Endothelial cell of umbilical vein (primary cell): ENCODE measurements at regions not wholly inside any gene's neighbourhood (a gene's known extent, or its start where the extent isn't known, plus 50 kb on each side); places are given as distances from the start of the nearest gene placed in this dataset.

Source experiments
- BruUV-seq: library from RNA; stranded (reverse); fragments of 400-500 nt; replicated peaks from 2 replicates; lab custom pipeline; 2021; lab: Mats Ljungman, UMichigan
- CTCF ChIA-PET: fragments of 300-600, 350-600 bp; sonication (Branson Sonifier 250); formaldehyde crosslinking; loops from one replicate; lab custom pipeline; 2021; ENCODE audit warnings: antibody characterized with exemption, inconsistent platforms; lab: Charles Lee
- POLR2A ChIA-PET: fragments of 300-600, 350-600 bp; sonication (Branson Sonifier 250); formaldehyde crosslinking; loops from one replicate; lab custom pipeline; 2021; ENCODE audit warnings: antibody characterized with exemption, inconsistent platforms; lab: Charles Lee
- DNase-seq: peaks from one replicate; pipeline ENCODE4 v3.0.0-alpha.2; 2011; ENCODE audit warnings: low read depth, low spot score
- FAIRE-seq: peaks from 2 replicates; lab custom pipeline; 2011; peaks lifted over from hg19 to GRCh38; lab: Jason Lieb, UNC
- H2AFZ ChIP-seq: 2 replicates; pipeline ENCODE4 v1.6.0; 2012; ENCODE audit warnings: low read depth, low read length, control low read depth, inconsistent platforms
- H3K27ac ChIP-seq: 2 replicates; pipeline ENCODE4 v1.5.1; 2011; ENCODE audit warnings: low read depth, mild to moderate bottlenecking, control low read depth, low read length, moderate library complexity; ENCODE audit not compliant: insufficient read depth
- H3K27me3 ChIP-seq, 2 experiments: 2 replicates each; pipeline versions ENCODE4 v1.6.0 to v1.6.1; 2011; ENCODE audit warnings: low read length in 2 of 2, mixed read lengths in 1 of 2; ENCODE audit not compliant: control insufficient read depth in 2 of 2, insufficient read depth in 2 of 2
- H3K36me3 ChIP-seq, 2 experiments: 2 replicates in 1 of 2; 3 replicates in 1 of 2; pipeline ENCODE4 v1.5.1; 2011; ENCODE audit warnings: low read length in 2 of 2, mild to moderate bottlenecking in 1 of 2, moderate library complexity in 1 of 2; ENCODE audit not compliant: control insufficient read depth in 2 of 2, insufficient read depth in 2 of 2; ENCODE audit errors: extremely low read depth in 1 of 2
- H3K4me1 ChIP-seq: 3 replicates; pipeline ENCODE4 v1.5.1; 2011; ENCODE audit warnings: mild to moderate bottlenecking, low read length; ENCODE audit not compliant: control insufficient read depth, insufficient read depth; ENCODE audit errors: extremely low read depth
- H3K4me2 ChIP-seq: 2 replicates; pipeline ENCODE4 v1.6.1; 2011; ENCODE audit warnings: low read length, control low read depth, mixed read lengths; ENCODE audit not compliant: insufficient read depth
- H3K4me3 ChIP-seq, 3 experiments: fragments of 200-600 bp in 1 of 3; sonication (generic), shearing (Covaris generic) in 1 of 3; replicated peaks in 1 of 3; 2 replicates each; pipeline ENCODE4 v1.5.1; 2011 to 2016; ENCODE audit warnings: control low read depth in 3 of 3, low read length in 3 of 3, mild to moderate bottlenecking in 2 of 3, inconsistent platforms in 1 of 3, low read depth in 1 of 3, moderate library complexity in 1 of 3; ENCODE audit not compliant: insufficient read depth in 1 of 3
- H3K79me2 ChIP-seq: 2 replicates; pipeline ENCODE4 v1.6.0; 2012; ENCODE audit warnings: low read length, inconsistent platforms; ENCODE audit not compliant: control insufficient read depth, insufficient read depth
- H3K9ac ChIP-seq: replicated peaks from 2 replicates; pipeline ENCODE3; 2011; ENCODE audit warnings: low read length, control low read depth; ENCODE audit not compliant: insufficient read depth; ENCODE audit errors: extremely low read depth
- H3K9me1 ChIP-seq: replicated peaks from 3 replicates; pipeline ENCODE4 v1.6.0; 2011; ENCODE audit warnings: mild to moderate bottlenecking, low read length; ENCODE audit not compliant: control insufficient read depth, insufficient read depth; ENCODE audit errors: extremely low read depth
- H3K9me3 ChIP-seq: replicated peaks from 2 replicates; pipeline ENCODE4 v1.5.1; 2012; ENCODE audit warnings: low read length, inconsistent platforms; ENCODE audit not compliant: control insufficient read depth, insufficient read depth
- H4K20me1 ChIP-seq: replicated peaks from 2 replicates; pipeline ENCODE3; 2011; ENCODE audit warnings: mild to moderate bottlenecking, low read length; ENCODE audit not compliant: control insufficient read depth, insufficient read depth; ENCODE audit errors: extremely low read depth
- EZH2 ChIP-seq: IDR thresholded peaks from 2 replicates; pipeline ENCODE4 v1.6.1; 2012; ENCODE audit warnings: borderline replicate concordance, low read depth, mild to moderate bottlenecking, moderate library complexity, low read length, inconsistent platforms; ENCODE audit not compliant: severe bottlenecking
- FOS ChIP-seq: IDR thresholded peaks from 2 replicates; pipeline ENCODE4 v1.6.1; 2011; ENCODE audit warnings: mild to moderate bottlenecking, low read length, moderate library complexity, borderline replicate concordance; ENCODE audit not compliant: insufficient read depth
- GATA2 ChIP-seq: IDR thresholded peaks from 2 replicates; pipeline ENCODE4 v1.7.0; 2011; ENCODE audit warnings: low read depth, mild to moderate bottlenecking, moderate library complexity, mixed read lengths, low read length; ENCODE audit not compliant: insufficient read length, insufficient read depth
- JUN ChIP-seq: IDR thresholded peaks from 2 replicates; pipeline ENCODE4 v1.6.1; 2011; ENCODE audit warnings: borderline replicate concordance, low read depth; ENCODE audit not compliant: insufficient read length, insufficient read depth
- MAX ChIP-seq: IDR thresholded peaks from 2 replicates; pipeline ENCODE4 v1.6.1; 2011; ENCODE audit not compliant: insufficient read depth, insufficient read length
- MYC ChIP-seq: IDR thresholded peaks from one replicate; pipeline ENCODE4 v1.6.1; 2011; ENCODE audit warnings: mild to moderate bottlenecking, low read depth, low read length
- POLR2A ChIP-seq: IDR thresholded peaks from 2 replicates; pipeline ENCODE4 v1.6.1; 2012; ENCODE audit warnings: low read depth, mild to moderate bottlenecking, control low read depth, low read length
- POLR2AphosphoS5 ChIP-seq: IDR thresholded peaks from 2 replicates; pipeline ENCODE4 v1.6.1; 2012; ENCODE audit warnings: low read depth, mild to moderate bottlenecking, control low read depth, low read length, moderate library complexity; ENCODE audit not compliant: insufficient read depth
- dilution Hi-C: fragments of 300-500 bp; cut with MboI; formaldehyde crosslinking; loops from one replicate; pipeline ENCODE4 v1.15.0; 2019; ENCODE audit warnings: low sequenced_read_pairs; ENCODE audit not compliant: extremely low pct_ligation_motif_present
- intact Hi-C: fragments of 100-400 bp; cut with micrococcal nuclease; formaldehyde crosslinking; loops from one replicate; pipeline ENCODE4 v1.10.0; 2022
- TF ChIP-seq, protein P1 (sequence below), 2 donors: IDR thresholded peaks; 1 replicate in 1 of 2; 2 replicates in 1 of 2; pipeline ENCODE4 v1.5.1; 2011; ENCODE audit warnings: low read length in 2 of 2, mild to moderate bottlenecking in 2 of 2, moderate library complexity in 2 of 2, control low read depth in 1 of 2, inconsistent platforms in 1 of 2, low read depth in 1 of 2; ENCODE audit not compliant: insufficient read depth in 1 of 2; ENCODE audit errors: extremely low read depth in 1 of 2

GRCh38 chr18:7168408-7168807 is 50.8 kb upstream of the LAMA1 start:
- Histone ChIP-seq H4K20me1 (no peaks in the 10 kb centered on the region), H3K36me3 (no peaks in the 10 kb centered on the region), H3K4me3 (no peak overlapping the region), H3K9me3 (no peaks in the 10 kb centered on the region), H3K27me3 (no peaks in the 10 kb centered on the region), H2AFZ (no peak overlapping the region), H3K4me1 (no peaks in the 10 kb centered on the region), H3K9ac (no peak overlapping the region), H3K79me2 (no peaks in the 10 kb centered on the region), H3K27ac (no peak overlapping the region), H3K9me1 (no peaks in the 10 kb centered on the region), H3K4me2 (no peak overlapping the region)
- ChIA-PET POLR2A (no interaction called here), CTCF (interaction anchor here (1.4 kb wide), 1 partner anchor 9 kb away, joined by 9 read pairs; no protein-coding TSS in a partner anchor)
- TF ChIP-seq FOS (no peak), GATA2 (no peak), POLR2A (no peak), MYC (no peak), POLR2AphosphoS5 (no peak), EZH2 (no peak), MAX (no peak), JUN (no peak)
- TF ChIP-seq, protein P1, sequence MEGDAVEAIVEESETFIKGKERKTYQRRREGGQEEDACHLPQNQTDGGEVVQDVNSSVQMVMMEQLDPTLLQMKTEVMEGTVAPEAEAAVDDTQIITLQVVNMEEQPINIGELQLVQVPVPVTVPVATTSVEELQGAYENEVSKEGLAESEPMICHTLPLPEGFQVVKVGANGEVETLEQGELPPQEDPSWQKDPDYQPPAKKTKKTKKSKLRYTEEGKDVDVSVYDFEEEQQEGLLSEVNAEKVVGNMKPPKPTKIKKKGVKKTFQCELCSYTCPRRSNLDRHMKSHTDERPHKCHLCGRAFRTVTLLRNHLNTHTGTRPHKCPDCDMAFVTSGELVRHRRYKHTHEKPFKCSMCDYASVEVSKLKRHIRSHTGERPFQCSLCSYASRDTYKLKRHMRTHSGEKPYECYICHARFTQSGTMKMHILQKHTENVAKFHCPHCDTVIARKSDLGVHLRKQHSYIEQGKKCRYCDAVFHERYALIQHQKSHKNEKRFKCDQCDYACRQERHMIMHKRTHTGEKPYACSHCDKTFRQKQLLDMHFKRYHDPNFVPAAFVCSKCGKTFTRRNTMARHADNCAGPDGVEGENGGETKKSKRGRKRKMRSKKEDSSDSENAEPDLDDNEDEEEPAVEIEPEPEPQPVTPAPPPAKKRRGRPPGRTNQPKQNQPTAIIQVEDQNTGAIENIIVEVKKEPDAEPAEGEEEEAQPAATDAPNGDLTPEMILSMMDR (IDR thresholded peaks at IDR 0.05; ENCODE audit: extremely low read depth in 1 of 2, insufficient read depth in 1 of 2, low read depth in 1 of 2, low read length in 2 of 2), result no peak
- intact Hi-C loops (no loop called here), dilution Hi-C loops (no loop called here)
- no TSS peak for BruUV-seq
- DNase-seq, result no peak
- FAIRE-seq, result no peak
